Left lung (tissue), 4 donors: ENCODE measurements at regions not wholly inside any gene's neighbourhood (a gene's known extent, or its start where the extent isn't known, plus 50 kb on each side); places are given as distances from the start of the nearest gene placed in this dataset.

Source experiments
- ATAC-seq: fragments of 200-7000 bp; cut with Tn5 transposase; one replicate; pipeline ENCODE4 v1.9.1; 2020; ENCODE audit warnings: moderate library complexity
- DNase-seq, 4 donors: peaks; one replicate each; pipeline ENCODE4 v3.0.0-alpha.2; 2013 to 2020
- H3K27ac ChIP-seq, 2 donors: fragments of 200-600 bp; sonication (generic) in 1 of 2; one replicate each; pipeline versions ENCODE4 v1.5.0 to v1.8.0; 2020 to 2021
- H3K27me3 ChIP-seq, 2 donors: fragments of 200-600 bp; sonication (generic) in 1 of 2; one replicate each; pipeline versions ENCODE4 v1.5.0 to v1.8.0; 2020 to 2021
- H3K36me3 ChIP-seq, 2 donors: fragments of 200-600 bp; sonication (generic) in 1 of 2; one replicate each; pipeline versions ENCODE4 v1.5.0 to v1.8.0; 2020 to 2021
- H3K4me1 ChIP-seq, 2 donors: fragments of 200-600 bp; one replicate each; pipeline ENCODE4 v1.8.0; 2021
- H3K4me3 ChIP-seq, 2 donors: fragments of 200-600 bp; sonication (generic) in 1 of 2; one replicate each; pipeline versions ENCODE4 v1.5.0 to v1.8.0; 2020 to 2021; ENCODE audit warnings: mild to moderate bottlenecking in 1 of 2
- H3K9me3 ChIP-seq, 2 donors: fragments of 200-600 bp; sonication (generic) in 1 of 2; one replicate each; pipeline versions ENCODE4 v1.5.0 to v1.8.0; 2020 to 2021
- CTCF ChIP-seq, 2 donors: fragments of 200-600 bp; sonication (generic) in 1 of 2; IDR thresholded peaks; one replicate each; pipeline versions ENCODE4 v1.5.0 to v1.8.0; 2021; ENCODE audit warnings: antibody characterized with exemption in 2 of 2
- intact Hi-C, 2 donors: fragments of 100-400 bp; cut with DNase I; formaldehyde crosslinking; loops; one replicate each; pipeline versions ENCODE4 v1.11.2 to v1.14.2; 2022
- donor health status: DM: no; HTN: yes; CAD: no.
- donor health status: DM: no; HTN: no; CAD: no.

GRCh38 chr1:22241811-22242210 lies 98.9 kb upstream of the WNT4 start:
- Histone ChIP-seq H3K27ac (no peak overlapping the region), H3K36me3 (no peaks in the 10 kb centered on the region), H3K27me3 (no peaks in the 10 kb centered on the region), H3K9me3 (no peaks in the 10 kb centered on the region), H3K4me3 (no peak overlapping the region), H3K4me1 (no peaks in the 10 kb centered on the region)
- no peak for TF ChIP-seq CTCF (IDR thresholded peaks at IDR 0.05)
- DNase-seq (no peak), ATAC-seq (no peak)
- intact Hi-C loops, result no loop called here

- DNase-seq (no peak), ATAC-seq (no peak)
- no peaks in the 10 kb centered on the region for H3K4me1 ChIP-seq
- intact Hi-C loops, result no loop called here
- H3K27me3 ChIP-seq, result peaks cover 0 to 13% of the 10 kb centered on the region in 2 donors
- H3K9me3 ChIP-seq, result no peaks in the 10 kb centered on the region
- TF ChIP-seq CTCF (IDR thresholded peaks at IDR 0.05), result no peak
- H3K27ac ChIP-seq, result no peak overlapping the region
- H3K36me3 ChIP-seq, result no peaks in the 10 kb centered on the region
- H3K4me3 ChIP-seq, result no peak overlapping the region
These were observed 102.3 kb upstream of the WNT4 start for GRCh38 chr1:22245100-22245650.

- intact Hi-C loops, result no loop called here
- no peak for ATAC-seq
- H3K27me3 ChIP-seq, result peaks cover 0 to 13% of the 10 kb centered on the region in 2 donors
- no peak overlapping the region for H3K27ac ChIP-seq
- DNase-seq, result no peak
- no peaks in the 10 kb centered on the region for H3K36me3 ChIP-seq
- no peaks in the 10 kb centered on the region for H3K4me1 ChIP-seq
- H3K9me3 ChIP-seq, result no peaks in the 10 kb centered on the region
- no peak overlapping the region for H3K4me3 ChIP-seq
- no peak for TF ChIP-seq CTCF (IDR thresholded peaks at IDR 0.05)
These were observed 102.8 kb upstream of the WNT4 start for GRCh38 chr1:22245726-22246125.

GRCh38 chr1:22246755-22247480 lies 104.0 kb upstream of the WNT4 start:
- ATAC-seq (no peak), DNase-seq (no peak)
- Histone ChIP-seq H3K36me3 (no peaks in the 10 kb centered on the region), H3K27ac (no peak overlapping the region), H3K27me3 (peaks cover 0 to 13% of the 10 kb centered on the region in 2 donors), H3K4me3 (no peak overlapping the region), H3K4me1 (no peaks in the 10 kb centered on the region), H3K9me3 (no peaks in the 10 kb centered on the region)
- TF ChIP-seq CTCF (IDR thresholded peaks at IDR 0.05), result no peak
- intact Hi-C loops, result no loop called here

GRCh38 chr1:22247527-22248245 lies 104.8 kb upstream of the WNT4 start:
- TF ChIP-seq CTCF (IDR thresholded peaks at IDR 0.05), result no peak
- H3K4me3 ChIP-seq, result no peak overlapping the region
- ATAC-seq (no peak), DNase-seq (no peak)
- intact Hi-C loops, result no loop called here
- H3K4me1 ChIP-seq, result no peaks in the 10 kb centered on the region
- H3K36me3 ChIP-seq, result no peaks in the 10 kb centered on the region
- H3K27me3 ChIP-seq, result peaks cover 0 to 13% of the 10 kb centered on the region in 2 donors
- H3K27ac ChIP-seq, result no peak overlapping the region
- H3K9me3 ChIP-seq, result no peaks in the 10 kb centered on the region
